Renal cortical epithelial cell (primary cell): ENCODE measurements at regions not wholly inside any gene's neighbourhood (a gene's known extent, or its start where the extent isn't known, plus 50 kb on each side); places are given as distances from the start of the nearest gene placed in this dataset.

Source experiments
- DNase-seq: peaks from one replicate; pipeline ENCODE4 v3.0.0-alpha.2; 2011; ENCODE audit warnings: low read depth

DNA sequence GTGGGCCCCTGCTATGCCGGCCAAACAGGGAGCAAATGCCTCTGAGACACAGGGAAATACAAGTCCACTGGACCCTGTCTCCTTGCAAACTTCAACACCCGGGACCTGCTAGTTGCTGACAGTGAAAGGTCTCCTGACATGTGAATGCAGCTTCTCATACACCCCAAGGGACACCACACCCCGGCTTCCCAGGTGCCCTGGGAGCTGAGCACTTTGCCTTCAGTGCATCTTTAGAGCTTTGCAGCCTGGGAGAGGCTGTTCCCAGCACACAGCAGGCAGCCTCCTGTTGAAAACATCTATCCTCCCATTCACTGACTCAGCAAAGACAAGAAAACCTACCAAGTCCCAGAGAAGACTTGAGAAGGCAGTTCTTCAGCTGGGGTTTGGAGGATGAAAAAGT lies 143.4 kb downstream of the COL6A3 start:
- no peak for DNase-seq

DNA sequence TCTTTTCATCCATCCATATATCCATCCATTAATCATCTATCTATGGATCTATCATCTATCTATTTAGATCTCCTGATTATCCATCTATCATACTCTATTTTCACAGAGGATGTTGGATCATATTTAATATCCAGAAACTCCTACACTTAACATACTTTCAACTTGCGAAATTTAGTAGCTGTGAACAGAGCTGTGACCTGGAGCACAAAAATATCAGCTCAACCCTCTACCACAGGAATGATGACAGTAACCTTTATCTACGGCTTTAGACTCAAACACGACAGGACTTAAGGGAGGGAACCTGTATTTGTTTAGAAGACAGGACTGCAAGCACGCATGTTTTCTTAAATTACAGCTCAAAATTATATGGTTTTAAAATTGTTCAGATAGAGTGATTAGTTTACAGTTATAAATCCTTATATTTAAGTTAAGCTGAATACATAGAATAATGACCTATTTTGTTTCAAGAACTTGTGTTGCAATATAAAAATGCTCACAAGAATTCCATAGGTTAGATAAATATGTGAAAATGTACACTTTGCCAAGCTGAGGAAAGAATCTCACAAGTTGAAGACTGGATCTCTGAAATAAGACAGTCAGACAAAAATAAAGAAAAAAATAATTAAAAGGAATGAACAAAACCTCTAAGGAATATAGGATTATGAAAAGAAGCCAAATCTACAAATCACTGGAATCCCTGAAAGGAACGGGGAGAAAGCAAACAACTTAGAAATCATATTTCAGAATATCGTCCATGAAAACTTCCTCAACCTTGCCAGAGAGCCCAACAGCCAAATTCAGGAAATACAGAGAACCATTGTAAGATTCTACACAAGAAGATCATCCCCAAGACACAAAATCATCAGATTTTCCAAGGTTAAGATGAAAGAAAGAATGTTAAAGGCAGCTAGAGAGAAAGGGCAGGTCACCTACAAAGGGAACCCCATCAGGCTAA lies 142.0 kb downstream of the COL6A3 start:
- no peak for DNase-seq
